HPDE6-E6E7 (cell line): ENCODE measurements at regions not wholly inside any gene's neighbourhood (a gene's known extent, or its start where the extent isn't known, plus 50 kb on each side); places are given as distances from the start of the nearest gene placed in this dataset.
"Not testable (repeated sequence)": the region's sequence is repeated elsewhere in the genome, so short reads cannot be mapped to it uniquely, and the experiment has no call there.

ENCODE experiments used
- DNase-seq: peaks from one replicate; pipeline ENCODE4 v3.0.0; 2011; ENCODE audit warnings: missing footprints; ENCODE audit errors: extremely low spot score

DNA sequence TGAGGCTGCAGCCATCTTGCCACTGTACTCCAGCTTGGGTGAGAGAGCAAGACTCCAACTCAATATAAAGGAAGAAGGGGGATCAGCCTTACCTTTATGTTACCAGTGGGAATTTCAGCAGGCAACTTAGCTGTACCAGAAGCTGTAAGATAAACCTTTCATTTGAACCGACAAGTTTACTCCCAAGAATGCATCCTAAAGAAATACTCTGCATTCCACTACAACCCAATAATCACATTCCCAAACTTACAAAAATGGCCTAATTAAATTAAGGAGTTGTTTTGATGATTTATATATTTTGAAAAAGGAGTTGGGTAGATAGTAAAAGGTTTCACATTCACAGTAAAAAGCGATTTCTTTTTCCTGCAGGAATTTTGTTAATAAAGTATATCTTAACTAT, 241.4 kb downstream of the TTC8 start:
- DNase-seq, result no peak

DNA sequence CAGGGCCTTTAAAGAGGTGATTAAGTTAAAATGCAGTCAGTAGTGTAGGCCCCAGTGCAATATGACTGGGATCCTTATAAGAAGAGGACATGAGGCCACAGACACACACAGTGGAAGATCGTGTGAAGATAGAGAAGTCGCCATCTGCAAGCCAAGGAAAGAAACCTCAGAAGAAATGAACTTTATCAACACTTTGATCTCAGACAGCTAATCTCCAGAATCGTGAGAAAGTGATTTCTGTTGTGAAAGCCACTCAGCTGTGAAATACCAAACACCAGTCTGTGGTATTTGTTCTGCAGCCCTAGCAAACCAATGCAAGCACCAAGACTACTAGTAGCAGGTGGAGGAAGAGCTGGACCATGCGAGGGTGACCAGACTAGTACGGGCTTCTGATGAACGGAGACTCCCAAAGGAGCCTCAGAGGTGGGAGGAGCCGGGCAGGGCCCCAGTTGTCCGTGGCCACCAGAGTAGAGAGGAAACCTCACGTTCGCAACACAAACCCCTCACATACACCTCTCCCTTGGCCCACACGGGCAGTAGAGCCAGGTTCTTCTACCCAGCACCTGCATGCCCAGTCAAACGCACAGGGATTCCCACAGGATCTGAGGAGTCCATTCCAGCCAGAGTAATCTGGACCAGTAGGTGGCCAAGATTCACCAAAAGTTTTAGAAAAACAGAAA, 243.0 kb downstream of the TTC8 start:
- no peak for DNase-seq

DNA sequence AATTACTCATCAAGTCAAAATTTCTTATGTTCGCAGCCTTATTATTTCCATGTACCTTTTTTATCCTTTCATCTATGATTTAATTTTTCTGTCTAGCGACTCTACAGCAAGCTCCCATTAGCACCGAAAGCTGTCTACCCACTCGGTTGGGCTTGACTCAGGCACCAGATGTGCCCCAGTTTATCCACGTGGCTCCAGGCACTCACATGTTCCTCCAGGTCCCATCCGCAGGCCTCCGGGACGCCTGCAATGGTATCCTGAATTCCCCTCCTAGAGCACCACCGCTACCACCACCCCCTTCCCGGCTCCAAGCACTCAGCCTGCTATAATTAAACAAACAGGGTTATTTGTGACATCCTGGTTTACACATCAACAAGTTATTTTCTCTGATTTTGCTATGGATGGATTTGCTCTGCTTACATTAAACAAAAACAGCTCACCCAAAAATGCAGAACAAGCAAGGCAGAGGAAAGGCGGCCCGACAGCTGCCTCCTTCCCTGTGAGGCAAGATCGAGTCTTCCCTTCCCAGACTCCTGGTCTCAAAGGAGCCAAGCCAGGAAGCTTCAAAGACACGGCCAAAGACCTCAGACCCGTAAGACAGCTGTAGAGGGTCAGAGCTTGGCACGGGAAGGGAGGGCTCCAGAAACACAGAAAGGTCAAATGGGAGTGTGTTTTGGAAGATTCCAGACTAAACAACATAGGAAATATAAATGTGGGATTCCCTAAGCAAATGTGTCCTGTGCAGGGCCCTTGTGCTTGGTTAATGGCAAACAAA, 253.8 kb downstream of the TTC8 start:
- no peak for DNase-seq

DNA sequence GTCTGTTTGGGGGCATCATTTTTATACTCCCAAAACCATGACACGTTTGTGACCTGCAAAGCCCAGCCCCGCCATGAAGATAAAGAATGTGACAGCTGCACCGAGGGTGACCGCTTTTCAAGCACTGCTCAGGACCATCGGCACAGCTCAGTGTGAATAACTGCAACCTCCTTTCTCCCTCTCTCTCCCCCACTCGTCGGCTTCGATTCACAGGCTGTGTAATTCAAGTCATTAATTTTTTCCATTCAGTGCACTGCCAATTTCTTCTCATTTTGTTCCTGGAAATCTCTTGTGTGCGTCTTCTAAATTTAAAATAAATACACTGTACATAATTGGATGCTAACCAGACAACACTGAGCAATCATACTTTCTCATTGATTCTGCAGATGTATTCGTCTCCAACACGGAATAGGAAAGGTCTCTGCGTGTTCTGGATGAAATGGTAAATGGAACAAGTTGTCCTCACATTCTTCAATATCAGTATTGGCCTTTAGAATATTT, 260.8 kb downstream of the TTC8 start:
- no peak for DNase-seq

DNA sequence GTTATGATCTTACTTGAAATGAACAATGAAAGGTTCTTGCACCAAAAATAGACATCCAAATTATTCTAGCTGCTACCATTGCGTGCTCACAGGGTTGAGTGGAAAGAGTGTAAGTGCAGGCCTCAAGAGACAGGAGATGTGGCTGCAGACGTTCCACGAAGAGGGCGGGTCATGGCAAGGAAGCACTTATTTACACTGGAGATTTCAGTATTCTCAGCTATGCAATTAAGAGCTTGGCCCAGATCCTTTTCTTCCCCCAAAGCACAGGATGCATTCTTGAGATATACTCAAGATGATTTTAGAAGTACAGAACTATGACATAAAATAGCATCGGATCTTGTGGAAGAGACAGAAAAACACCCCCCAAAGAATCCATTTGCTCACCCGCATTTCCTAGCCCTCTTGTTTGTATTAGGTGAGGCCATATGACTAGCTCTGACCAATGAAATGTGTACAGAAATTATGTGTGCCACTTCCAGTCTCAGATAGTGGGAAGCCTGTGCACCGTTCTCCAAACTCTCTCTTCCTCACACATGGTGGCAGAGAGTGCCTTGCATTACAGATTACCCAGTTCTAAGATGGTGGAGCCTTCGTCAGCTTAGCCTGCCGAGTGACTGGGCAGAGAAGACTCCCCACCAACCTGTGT, 261.4 kb downstream of the TTC8 start:
- no peak for DNase-seq

DNA sequence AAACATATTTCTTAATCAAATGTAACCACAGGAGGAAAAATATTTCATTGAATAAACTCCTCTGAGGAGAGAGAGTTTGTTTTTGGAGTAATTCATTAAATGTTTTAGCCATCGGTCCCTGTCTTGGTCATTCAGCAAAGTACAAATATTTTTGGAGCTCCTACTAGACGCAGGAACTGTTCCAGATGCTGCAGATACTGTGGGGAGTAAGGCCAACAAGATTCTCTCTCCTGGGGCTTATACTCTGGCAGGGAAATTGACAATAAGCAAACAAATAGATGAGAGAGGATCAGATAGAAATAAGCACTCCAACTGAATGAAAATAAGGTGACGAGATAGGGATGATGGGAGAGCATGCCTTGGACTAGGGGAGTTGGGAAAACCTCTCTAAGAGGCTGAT, 264.1 kb downstream of the TTC8 start:
- no peak for DNase-seq

DNA sequence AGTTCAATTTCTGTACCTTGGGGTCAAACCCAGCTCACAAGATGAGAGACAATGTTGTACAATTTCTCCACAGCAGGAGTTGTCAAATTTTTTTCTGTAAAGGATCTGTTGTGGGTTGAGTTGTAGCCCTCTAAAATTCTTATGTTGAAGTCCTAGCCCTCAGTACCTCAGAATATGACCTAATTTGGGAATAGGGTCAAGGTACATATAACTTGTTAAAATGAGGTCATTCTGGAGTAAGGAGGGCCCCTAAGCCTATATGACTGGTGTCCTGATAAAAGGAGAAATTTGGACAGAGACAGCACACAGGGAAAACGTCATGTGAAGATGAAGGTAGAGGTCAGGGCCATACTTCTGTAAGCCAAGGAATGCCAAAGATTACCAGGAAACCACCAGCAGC, 264.9 kb downstream of the TTC8 start:
- DNase-seq, result no peak

DNA sequence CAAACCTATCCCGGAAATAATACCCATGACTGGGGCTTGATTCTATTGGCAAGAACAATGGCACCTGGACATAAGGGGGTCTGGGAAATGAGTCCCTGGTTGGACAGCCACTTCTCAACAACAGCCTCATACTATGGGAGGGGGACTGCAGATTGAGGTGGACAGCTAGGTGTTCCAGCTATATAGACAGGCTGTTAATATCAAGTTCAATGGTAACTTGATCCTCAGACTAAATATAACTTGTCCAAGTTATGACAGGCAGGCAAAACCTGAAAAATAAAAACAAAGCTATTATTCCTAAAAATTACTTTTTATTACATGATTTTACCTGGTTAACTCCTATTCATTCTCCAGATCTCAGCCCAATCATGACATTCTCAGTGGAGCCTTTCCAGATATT, 267.3 kb downstream of the TTC8 start:
- no peak for DNase-seq

DNA sequence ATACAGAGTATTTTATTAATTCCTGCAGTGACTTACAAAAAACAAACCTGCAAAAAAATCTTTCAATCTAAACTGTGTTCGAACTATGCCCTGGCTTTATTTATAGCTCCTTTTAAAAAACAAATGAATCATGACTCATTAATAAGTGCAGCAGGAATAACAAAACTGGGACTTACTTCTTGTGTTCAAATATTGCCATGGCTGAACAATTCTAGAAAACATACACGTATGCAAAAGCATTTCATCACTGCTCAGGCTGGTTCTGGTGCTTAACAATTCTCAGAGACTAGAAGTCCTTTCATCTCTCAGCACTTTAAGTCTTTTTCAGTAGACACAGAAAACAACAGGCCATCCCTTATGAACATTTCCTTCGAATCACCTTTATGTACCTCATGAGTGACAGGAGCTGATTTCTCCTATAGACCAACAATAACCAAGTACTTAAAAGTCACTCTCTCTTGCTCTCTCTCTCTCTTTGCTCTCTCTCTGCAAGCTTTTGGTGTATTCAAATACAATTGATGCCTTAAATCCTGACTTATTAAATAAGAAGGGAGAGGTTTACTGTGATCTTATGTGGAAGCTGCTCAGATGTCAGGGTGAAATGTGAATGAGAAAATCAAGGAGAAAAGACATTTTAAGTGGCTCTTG, 268.8 kb downstream of the TTC8 start:
- DNase-seq, result no peak

DNA sequence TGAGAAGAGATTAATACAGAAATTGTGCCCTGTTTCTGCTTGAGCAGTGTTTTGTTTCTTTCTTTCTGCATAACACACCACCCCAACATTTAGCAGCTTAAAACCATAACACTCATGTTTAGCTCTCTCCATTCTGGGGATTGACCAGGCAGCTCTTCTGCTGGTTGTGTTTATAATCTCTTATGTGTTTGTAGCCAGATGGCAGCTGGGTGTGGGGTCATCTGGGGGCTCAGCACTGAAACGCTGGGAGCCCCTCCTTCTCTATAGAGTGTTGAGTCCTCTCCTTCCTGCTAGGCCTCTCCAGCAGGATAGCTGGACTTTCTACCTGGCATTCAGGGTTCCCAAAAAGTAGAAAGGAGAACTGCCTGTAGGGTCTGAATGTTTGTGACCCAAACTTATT, 270.6 kb downstream of the TTC8 start:
- no peak for DNase-seq

DNA sequence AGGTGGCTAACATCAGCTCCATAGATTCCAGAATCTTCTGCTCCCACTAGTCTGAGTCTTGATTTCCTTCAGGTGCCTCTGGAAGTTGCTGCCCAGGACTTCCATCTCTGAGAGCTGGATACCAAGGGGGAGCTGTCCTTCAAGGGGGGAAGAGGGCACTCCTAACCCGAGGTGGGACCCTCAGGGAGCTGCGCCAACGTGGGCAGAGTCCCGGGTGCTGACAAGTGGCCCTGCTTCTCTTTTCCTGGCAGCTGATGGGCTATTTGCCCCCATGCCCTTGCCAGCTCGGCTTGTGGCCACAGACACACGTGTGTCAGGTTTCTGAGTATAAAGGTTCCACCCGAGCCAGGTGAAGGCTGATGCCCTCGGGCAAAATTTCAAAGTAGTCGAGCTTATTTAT, 272.5 kb downstream of the TTC8 start:
- DNase-seq, result no peak

DNA sequence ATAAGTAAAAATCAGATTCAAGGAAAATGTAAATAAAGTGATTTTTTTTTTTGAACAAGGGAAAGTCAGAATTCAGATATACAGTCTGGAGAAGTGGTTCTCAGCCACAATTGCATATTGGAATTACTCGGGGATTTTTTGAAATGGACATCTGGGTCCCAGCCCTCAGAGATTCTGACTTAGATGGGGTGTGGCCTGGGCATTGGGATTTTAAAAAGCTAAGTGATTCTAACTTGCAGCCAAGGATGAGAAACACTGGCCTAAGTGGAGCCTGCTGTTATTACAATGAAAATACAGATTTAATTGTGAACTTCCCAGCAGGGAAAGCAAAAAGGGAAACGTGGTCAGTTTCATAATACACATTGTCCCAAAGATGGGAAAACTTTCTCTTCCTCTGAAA, 273.8 kb downstream of the TTC8 start:
- DNase-seq, result no peak

DNA sequence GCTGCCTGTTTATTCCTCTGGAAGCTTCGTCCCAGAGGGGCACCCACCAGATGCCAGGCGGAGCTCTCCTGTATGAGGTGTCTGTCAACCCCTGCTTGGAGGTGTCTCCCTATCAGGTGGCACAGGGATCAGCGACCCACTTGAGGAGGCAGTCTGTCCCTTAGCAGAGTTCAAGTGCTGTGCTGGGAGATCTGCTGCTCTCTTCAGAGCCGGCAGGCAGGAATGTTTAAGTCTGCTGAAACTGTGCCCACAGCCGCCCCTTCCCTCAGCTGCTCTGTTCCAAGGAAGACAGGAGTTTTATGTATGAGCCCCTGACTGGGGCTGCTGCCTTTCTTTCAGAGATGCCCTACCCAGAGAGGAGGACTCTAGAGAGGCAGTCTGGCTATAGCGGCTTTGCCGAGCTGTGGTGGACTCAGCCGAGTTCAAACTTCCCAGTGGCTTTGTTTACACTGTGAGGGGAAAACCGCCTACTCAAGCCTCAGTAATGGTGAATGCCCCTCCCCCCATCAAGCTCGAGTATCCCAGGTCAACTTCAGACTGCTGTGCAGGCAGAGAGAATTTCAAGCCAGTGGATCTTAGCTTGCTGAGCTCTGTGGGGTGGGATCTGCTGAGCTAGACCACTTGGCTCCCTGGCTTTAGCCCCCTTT, 279.8 kb downstream of the TTC8 start:
- DNase-seq, result not testable (repeated sequence)

DNA sequence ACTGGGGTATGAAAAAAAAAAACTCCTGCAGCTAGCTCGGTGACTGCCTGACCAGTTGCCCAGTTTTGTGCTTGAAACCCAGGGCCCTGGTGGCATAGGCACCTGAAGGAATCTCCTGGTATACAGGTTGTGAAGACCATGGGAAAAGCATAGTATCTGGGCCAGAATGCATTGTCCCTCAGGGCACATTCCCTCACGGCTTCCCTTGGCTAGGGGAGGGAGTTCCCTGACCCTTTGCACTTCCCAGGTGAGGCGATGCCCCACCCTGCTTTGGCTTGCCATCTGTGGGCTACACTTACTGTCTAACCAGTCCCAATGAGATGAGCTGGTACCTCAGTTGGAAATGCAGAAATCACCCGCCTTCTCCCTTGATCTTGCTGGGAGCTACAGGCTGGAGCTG, 280.4 kb downstream of the TTC8 start:
- DNase-seq, result not testable (repeated sequence)
